Activated T-cell treated with anti-CD3 and anti-CD28 coated beads for 4 hours (primary cell): ENCODE measurements at regions not wholly inside any gene's neighbourhood (a gene's known extent, or its start where the extent isn't known, plus 50 kb on each side); places are given as distances from the start of the nearest gene placed in this dataset.

Source experiments
- DNase-seq: peaks from one replicate; pipeline ENCODE4 v3.0.0-alpha.2; 2020

GRCh38 chr5:156232251-156232869, 94.6 kb upstream of the SGCD start:
- no peak for DNase-seq

- no peak for DNase-seq
These were observed 89.6 kb upstream of the SGCD start for GRCh38 chr5:156237361-156237760.

- DNase-seq = no peak
These were observed 87.2 kb upstream of the SGCD start for GRCh38 chr5:156239800-156240199.

- DNase-seq = no peak
These were observed 86.5 kb upstream of the SGCD start for GRCh38 chr5:156240414-156240813.

GRCh38 chr5:156241266-156241665, 85.7 kb upstream of the SGCD start:
- DNase-seq = no peak

- no peak for DNase-seq
These were observed 81.1 kb upstream of the SGCD start for GRCh38 chr5:156245895-156246294.

- DNase-seq = no peak
These were observed 75.9 kb upstream of the SGCD start for GRCh38 chr5:156251076-156251475.

GRCh38 chr5:156253130-156253529, 73.8 kb upstream of the SGCD start:
- no peak for DNase-seq

GRCh38 chr5:156254196-156254595, 72.8 kb upstream of the SGCD start:
- no peak for DNase-seq

GRCh38 chr5:156256642-156257041, 70.3 kb upstream of the SGCD start:
- DNase-seq = no peak

GRCh38 chr5:156258934-156259333, 68.0 kb upstream of the SGCD start:
- no peak for DNase-seq

- no peak for DNase-seq
These were observed 67.3 kb upstream of the SGCD start for GRCh38 chr5:156259618-156260017.

GRCh38 chr5:156261275-156261939, 65.6 kb upstream of the SGCD start:
- no peak for DNase-seq

- DNase-seq = no peak
These were observed 55.4 kb upstream of the SGCD start for GRCh38 chr5:156271569-156271968.

GRCh38 chr5:156272139-156272538, 54.8 kb upstream of the SGCD start:
- DNase-seq = no peak

GRCh38 chr5:156273325-156273724, 53.6 kb upstream of the SGCD start:
- no peak for DNase-seq

GRCh38 chr5:156274453-156274852, 52.5 kb upstream of the SGCD start:
- DNase-seq = no peak
